ENCODE measurements at regions not wholly inside any gene's neighbourhood (a gene's known extent, or its start where the extent isn't known, plus 50 kb on each side); places are given as distances from the start of the nearest gene placed in this dataset.

- TF ChIP-seq POLR2A (IDR thresholded peaks at IDR 0.05; ENCODE audit: low read depth, low read length) (no peak), POLR2AphosphoS5 (IDR thresholded peaks at IDR 0.05; ENCODE audit: low read depth, low read length) (no peak), PAX5 (IDR thresholded peaks at IDR 0.05; ENCODE audit: insufficient read depth, low read length, severe bottlenecking) (no peak), TAF1 (IDR thresholded peaks at IDR 0.05; ENCODE audit: low read depth, low read length) (no peak), POU2F2 (IDR thresholded peaks at IDR 0.05; ENCODE audit: low read depth, low read length) (no peak), SPI1 (IDR thresholded peaks at IDR 0.05; ENCODE audit: low read depth, low read length) (no peak)
- DNase-seq (ENCODE audit: insufficient read length, low spot score) (no peak), FAIRE-seq (no peak)
These were observed 152.8 kb upstream of the COPS8 start for GRCh38 chr2:236932831-236933361.

- TF ChIP-seq POLR2AphosphoS5 (IDR thresholded peaks at IDR 0.05; ENCODE audit: low read depth, low read length) (no peak), POLR2A (IDR thresholded peaks at IDR 0.05; ENCODE audit: low read depth, low read length) (no peak), SPI1 (IDR thresholded peaks at IDR 0.05; ENCODE audit: low read depth, low read length) (no peak), POU2F2 (IDR thresholded peaks at IDR 0.05; ENCODE audit: low read depth, low read length) (no peak), PAX5 (IDR thresholded peaks at IDR 0.05; ENCODE audit: insufficient read depth, low read length, severe bottlenecking) (no peak), TAF1 (IDR thresholded peaks at IDR 0.05; ENCODE audit: low read depth, low read length) (no peak)
- no peak for FAIRE-seq
- DNase-seq (ENCODE audit: insufficient read length, low spot score) = no peak
These were observed 151.5 kb upstream of the COPS8 start for GRCh38 chr2:236934166-236934565.

GRCh38 chr2:236934656-236935055 is 151.0 kb upstream of the COPS8 start:
- FAIRE-seq = no peak
- TF ChIP-seq POLR2AphosphoS5 (IDR thresholded peaks at IDR 0.05; ENCODE audit: low read depth, low read length) = no peak
- no peak for TF ChIP-seq SPI1 (IDR thresholded peaks at IDR 0.05; ENCODE audit: low read depth, low read length)
- no peak for TF ChIP-seq POLR2A (IDR thresholded peaks at IDR 0.05; ENCODE audit: low read depth, low read length)
- no peak for TF ChIP-seq POU2F2 (IDR thresholded peaks at IDR 0.05; ENCODE audit: low read depth, low read length)
- TF ChIP-seq TAF1 (IDR thresholded peaks at IDR 0.05; ENCODE audit: low read depth, low read length) = no peak
- no peak for TF ChIP-seq PAX5 (IDR thresholded peaks at IDR 0.05; ENCODE audit: insufficient read depth, low read length, severe bottlenecking)
- no peak for DNase-seq (ENCODE audit: insufficient read length, low spot score)

- no peak for FAIRE-seq
- TF ChIP-seq TAF1 (IDR thresholded peaks at IDR 0.05; ENCODE audit: low read depth, low read length) (no peak), POU2F2 (IDR thresholded peaks at IDR 0.05; ENCODE audit: low read depth, low read length) (no peak), POLR2AphosphoS5 (IDR thresholded peaks at IDR 0.05; ENCODE audit: low read depth, low read length) (no peak), POLR2A (IDR thresholded peaks at IDR 0.05; ENCODE audit: low read depth, low read length) (no peak), PAX5 (IDR thresholded peaks at IDR 0.05; ENCODE audit: insufficient read depth, low read length, severe bottlenecking) (no peak)
- DNase-seq (ENCODE audit: insufficient read length, low spot score) = no peak
These were observed 150.6 kb upstream of the COPS8 start for GRCh38 chr2:236935083-236935482.

GRCh38 chr2:236935631-236936445 is 149.9 kb upstream of the COPS8 start:
- TF ChIP-seq SPI1 (IDR thresholded peaks at IDR 0.05; ENCODE audit: low read depth, low read length) = no peak
- no peak for TF ChIP-seq POLR2A (IDR thresholded peaks at IDR 0.05; ENCODE audit: low read depth, low read length)
- TF ChIP-seq TAF1 (IDR thresholded peaks at IDR 0.05; ENCODE audit: low read depth, low read length) = no peak
- no peak for TF ChIP-seq PAX5 (IDR thresholded peaks at IDR 0.05; ENCODE audit: insufficient read depth, low read length, severe bottlenecking)
- no peak for TF ChIP-seq POLR2AphosphoS5 (IDR thresholded peaks at IDR 0.05; ENCODE audit: low read depth, low read length)
- TF ChIP-seq POU2F2 (IDR thresholded peaks at IDR 0.05; ENCODE audit: low read depth, low read length) = no peak
- FAIRE-seq (no peak), DNase-seq (ENCODE audit: insufficient read length, low spot score) (no peak)

GRCh38 chr2:236936446-236936940 is 149.2 kb upstream of the COPS8 start:
- DNase-seq (ENCODE audit: insufficient read length, low spot score) (no peak), FAIRE-seq (no peak)
- TF ChIP-seq POU2F2 (IDR thresholded peaks at IDR 0.05; ENCODE audit: low read depth, low read length) (no peak), POLR2AphosphoS5 (IDR thresholded peaks at IDR 0.05; ENCODE audit: low read depth, low read length) (no peak), POLR2A (IDR thresholded peaks at IDR 0.05; ENCODE audit: low read depth, low read length) (no peak), TAF1 (IDR thresholded peaks at IDR 0.05; ENCODE audit: low read depth, low read length) (no peak), PAX5 (IDR thresholded peaks at IDR 0.05; ENCODE audit: insufficient read depth, low read length, severe bottlenecking) (no peak), SPI1 (IDR thresholded peaks at IDR 0.05; ENCODE audit: low read depth, low read length) (no peak)

GRCh38 chr2:236938126-236938525 is 147.6 kb upstream of the COPS8 start:
- FAIRE-seq = no peak
- DNase-seq (ENCODE audit: insufficient read length, low spot score) = no peak
- no peak for TF ChIP-seq POU2F2 (IDR thresholded peaks at IDR 0.05; ENCODE audit: low read depth, low read length)
- no peak for TF ChIP-seq TAF1 (IDR thresholded peaks at IDR 0.05; ENCODE audit: low read depth, low read length)
- TF ChIP-seq PAX5 (IDR thresholded peaks at IDR 0.05; ENCODE audit: insufficient read depth, low read length, severe bottlenecking) = no peak
- no peak for TF ChIP-seq SPI1 (IDR thresholded peaks at IDR 0.05; ENCODE audit: low read depth, low read length)
- no peak for TF ChIP-seq POLR2A (IDR thresholded peaks at IDR 0.05; ENCODE audit: low read depth, low read length)
- no peak for TF ChIP-seq POLR2AphosphoS5 (IDR thresholded peaks at IDR 0.05; ENCODE audit: low read depth, low read length)

GRCh38 chr2:236939271-236939670 is 146.4 kb upstream of the COPS8 start:
- no peak for FAIRE-seq
- no peak for DNase-seq (ENCODE audit: insufficient read length, low spot score)
- TF ChIP-seq POLR2AphosphoS5 (IDR thresholded peaks at IDR 0.05; ENCODE audit: low read depth, low read length) = no peak
- no peak for TF ChIP-seq TAF1 (IDR thresholded peaks at IDR 0.05; ENCODE audit: low read depth, low read length)
- TF ChIP-seq POLR2A (IDR thresholded peaks at IDR 0.05; ENCODE audit: low read depth, low read length) = no peak
- no peak for TF ChIP-seq PAX5 (IDR thresholded peaks at IDR 0.05; ENCODE audit: insufficient read depth, low read length, severe bottlenecking)
- no peak for TF ChIP-seq SPI1 (IDR thresholded peaks at IDR 0.05; ENCODE audit: low read depth, low read length)
- no peak for TF ChIP-seq POU2F2 (IDR thresholded peaks at IDR 0.05; ENCODE audit: low read depth, low read length)

- DNase-seq (ENCODE audit: insufficient read length, low spot score) (no peak), FAIRE-seq (no peak)
- no peak for TF ChIP-seq POU2F2 (IDR thresholded peaks at IDR 0.05; ENCODE audit: low read depth, low read length)
- no peak for TF ChIP-seq POLR2A (IDR thresholded peaks at IDR 0.05; ENCODE audit: low read depth, low read length)
- no peak for TF ChIP-seq TAF1 (IDR thresholded peaks at IDR 0.05; ENCODE audit: low read depth, low read length)
- TF ChIP-seq PAX5 (IDR thresholded peaks at IDR 0.05; ENCODE audit: insufficient read depth, low read length, severe bottlenecking) = no peak
- no peak for TF ChIP-seq SPI1 (IDR thresholded peaks at IDR 0.05; ENCODE audit: low read depth, low read length)
- no peak for TF ChIP-seq POLR2AphosphoS5 (IDR thresholded peaks at IDR 0.05; ENCODE audit: low read depth, low read length)
These were observed 145.9 kb upstream of the COPS8 start for GRCh38 chr2:236939721-236940231.
